ENCODE measurements at regions not wholly inside any gene's neighbourhood (a gene's known extent, or its start where the extent isn't known, plus 50 kb on each side); places are given as distances from the start of the nearest gene placed in this dataset.

DNA sequence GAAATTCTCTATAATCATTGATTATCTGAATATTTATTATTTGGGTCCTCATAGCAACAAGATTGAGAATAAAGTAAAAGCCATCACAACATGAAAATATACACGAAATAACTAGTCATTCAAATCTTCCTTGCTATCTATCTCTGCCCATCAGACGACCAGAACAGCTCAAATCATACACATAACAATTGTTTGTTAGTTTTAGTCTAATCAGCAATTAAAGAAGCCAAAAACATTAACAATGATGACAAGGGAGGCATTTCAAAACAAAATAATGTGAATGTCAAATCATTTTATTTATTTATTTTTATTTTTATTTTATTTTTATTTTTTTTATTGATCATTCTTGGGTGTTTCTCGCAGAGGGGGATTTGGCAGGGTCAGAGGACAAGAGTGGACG, 106.0 kb upstream of the BNC2 start:
- H3K36me3 ChIP-seq (ENCODE audit: low read depth): no peaks in the 10 kb centered on the region
- intact Hi-C loops (cut with DNase I, micrococcal nuclease): no loop called here
- no peaks in the 10 kb centered on the region for H3K4me1 ChIP-seq (ENCODE audit: low read depth)
- ATAC-seq (no peak), DNase-seq (no peak)
- TF ChIP-seq, protein P1, sequence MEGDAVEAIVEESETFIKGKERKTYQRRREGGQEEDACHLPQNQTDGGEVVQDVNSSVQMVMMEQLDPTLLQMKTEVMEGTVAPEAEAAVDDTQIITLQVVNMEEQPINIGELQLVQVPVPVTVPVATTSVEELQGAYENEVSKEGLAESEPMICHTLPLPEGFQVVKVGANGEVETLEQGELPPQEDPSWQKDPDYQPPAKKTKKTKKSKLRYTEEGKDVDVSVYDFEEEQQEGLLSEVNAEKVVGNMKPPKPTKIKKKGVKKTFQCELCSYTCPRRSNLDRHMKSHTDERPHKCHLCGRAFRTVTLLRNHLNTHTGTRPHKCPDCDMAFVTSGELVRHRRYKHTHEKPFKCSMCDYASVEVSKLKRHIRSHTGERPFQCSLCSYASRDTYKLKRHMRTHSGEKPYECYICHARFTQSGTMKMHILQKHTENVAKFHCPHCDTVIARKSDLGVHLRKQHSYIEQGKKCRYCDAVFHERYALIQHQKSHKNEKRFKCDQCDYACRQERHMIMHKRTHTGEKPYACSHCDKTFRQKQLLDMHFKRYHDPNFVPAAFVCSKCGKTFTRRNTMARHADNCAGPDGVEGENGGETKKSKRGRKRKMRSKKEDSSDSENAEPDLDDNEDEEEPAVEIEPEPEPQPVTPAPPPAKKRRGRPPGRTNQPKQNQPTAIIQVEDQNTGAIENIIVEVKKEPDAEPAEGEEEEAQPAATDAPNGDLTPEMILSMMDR (IDR thresholded peaks at IDR 0.05): no peak
- H3K9me3 ChIP-seq: no peaks in the 10 kb centered on the region
- H3K4me3 ChIP-seq: no peak overlapping the region

DNA sequence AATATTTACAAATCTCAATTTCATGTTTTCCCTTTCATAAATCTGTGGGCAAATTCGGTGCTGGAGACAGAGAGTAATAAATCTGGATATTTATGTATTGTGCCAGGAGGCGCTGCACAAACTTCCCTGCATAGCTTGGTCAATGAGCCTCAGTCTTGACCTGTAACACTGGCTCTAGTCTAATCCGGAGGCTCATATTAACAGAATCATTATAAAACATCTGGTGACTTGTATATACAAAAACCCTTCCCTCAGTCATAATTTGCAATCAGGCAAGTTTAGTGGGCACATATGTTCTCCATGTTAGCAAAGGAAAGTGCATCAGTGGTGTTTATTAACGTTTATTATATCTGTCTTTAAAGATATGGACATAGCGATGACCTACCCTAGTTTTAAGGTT, 104.0 kb upstream of the BNC2 start:
- TF ChIP-seq, protein P1 (IDR thresholded peaks at IDR 0.05): no peak
- intact Hi-C loops (cut with DNase I, micrococcal nuclease): no loop called here
- Histone ChIP-seq H3K9me3 (no peaks in the 10 kb centered on the region), H3K4me1 (ENCODE audit: low read depth) (no peaks in the 10 kb centered on the region), H3K36me3 (ENCODE audit: low read depth) (no peaks in the 10 kb centered on the region), H3K4me3 (no peak overlapping the region)
- no peak for ATAC-seq
- no peak for DNase-seq

DNA sequence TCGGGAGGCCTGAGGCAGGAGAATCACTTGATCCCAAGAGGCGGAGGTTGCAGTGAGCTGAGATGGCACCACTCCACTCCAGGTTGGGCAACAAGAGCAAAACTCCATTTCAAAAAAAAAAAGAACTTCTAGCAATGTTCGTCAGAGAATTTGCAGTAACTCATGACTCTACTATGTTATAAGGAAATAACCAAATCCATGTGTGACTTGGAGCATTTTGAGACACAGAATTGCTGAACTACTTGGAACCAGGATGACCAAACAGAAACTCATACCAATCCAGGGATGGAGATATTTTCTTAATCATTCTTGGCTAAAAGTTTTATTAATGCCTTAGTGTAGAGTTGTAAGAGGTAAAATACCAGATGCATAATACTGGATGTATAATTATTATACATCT, 99.9 kb upstream of the BNC2 start:
- Histone ChIP-seq H3K4me3 (no peak overlapping the region), H3K36me3 (ENCODE audit: low read depth) (no peaks in the 10 kb centered on the region), H3K4me1 (ENCODE audit: low read depth) (no peaks in the 10 kb centered on the region), H3K9me3 (no peaks in the 10 kb centered on the region)
- intact Hi-C loops (cut with DNase I, micrococcal nuclease): no loop called here
- DNase-seq (no peak), ATAC-seq (no peak)
- TF ChIP-seq, protein P1 (IDR thresholded peaks at IDR 0.05): no peak

DNA sequence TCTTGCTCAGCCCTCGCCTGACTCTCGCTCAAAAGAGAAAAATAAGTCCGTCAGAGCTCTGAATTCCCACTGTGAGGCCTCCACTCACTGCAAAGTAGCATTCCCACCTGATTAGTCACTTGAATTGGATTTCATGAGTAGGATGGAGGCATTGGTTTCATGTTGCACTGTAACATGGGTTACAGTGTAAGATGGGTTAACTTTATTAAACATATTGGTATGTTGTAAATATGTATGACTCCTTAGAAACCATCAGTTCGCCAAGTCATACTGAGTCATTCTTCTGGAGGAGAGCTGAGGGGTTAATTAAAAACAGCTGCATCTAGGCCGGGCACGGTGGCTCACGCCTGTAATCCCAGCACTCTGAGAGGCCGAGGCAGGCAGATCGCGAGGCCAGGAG, 93.8 kb upstream of the BNC2 start:
- DNase-seq: no peak
- no peak for ATAC-seq
- intact Hi-C loops (cut with DNase I, micrococcal nuclease): no loop called here
- TF ChIP-seq, protein P1 (IDR thresholded peaks at IDR 0.05): no peak
- H3K9me3 ChIP-seq: no peaks in the 10 kb centered on the region
- no peak overlapping the region for H3K4me3 ChIP-seq
- H3K36me3 ChIP-seq (ENCODE audit: low read depth): no peaks in the 10 kb centered on the region
- H3K4me1 ChIP-seq (ENCODE audit: low read depth): no peaks in the 10 kb centered on the region

DNA sequence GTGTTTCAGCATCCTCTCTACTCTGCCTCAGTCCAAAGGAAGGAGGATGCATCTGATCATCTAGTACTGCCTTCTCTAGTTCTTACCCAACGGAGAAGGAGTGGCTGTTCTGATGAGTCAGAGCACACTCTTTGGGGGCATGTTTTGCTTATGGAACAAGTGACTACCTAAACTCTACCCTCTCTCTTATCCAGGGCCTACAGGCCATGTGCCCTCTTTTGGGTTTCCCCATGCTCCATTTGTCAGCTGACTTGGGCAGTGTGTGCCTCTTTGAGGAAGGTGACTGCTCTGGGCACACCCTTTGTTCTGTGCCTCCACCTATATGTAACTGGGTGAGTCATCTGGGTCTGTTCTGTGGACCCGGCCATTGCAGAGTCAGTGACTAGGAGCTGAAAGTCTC, 89.6 kb upstream of the BNC2 start:
- intact Hi-C loops (cut with DNase I, micrococcal nuclease): no loop called here
- Histone ChIP-seq H3K4me1 (ENCODE audit: low read depth) (no peaks in the 10 kb centered on the region), H3K9me3 (no peaks in the 10 kb centered on the region), H3K36me3 (ENCODE audit: low read depth) (no peaks in the 10 kb centered on the region), H3K4me3 (no peak overlapping the region)
- TF ChIP-seq, protein P1 (IDR thresholded peaks at IDR 0.05): no peak
- ATAC-seq (peak; percentile 62), DNase-seq (no peak)

DNA sequence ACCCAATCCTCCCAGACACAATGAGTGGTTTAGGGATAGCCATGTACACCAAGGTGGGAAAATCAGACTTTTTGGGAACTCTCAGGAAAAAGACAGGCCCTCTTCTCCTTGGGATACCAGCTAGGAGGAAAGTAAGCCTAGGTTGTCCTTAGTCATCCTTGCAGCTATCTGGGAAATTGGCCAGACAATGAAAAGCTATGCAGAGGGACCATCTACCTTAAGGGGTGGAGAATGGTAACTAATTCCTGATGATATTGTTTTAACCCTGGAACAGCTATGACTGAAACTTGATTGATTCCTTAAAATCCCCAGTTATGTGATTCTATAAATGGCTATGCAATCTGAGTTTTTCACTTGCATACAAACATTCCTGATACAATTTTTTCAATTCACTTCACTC, 88.9 kb upstream of the BNC2 start:
- ATAC-seq (no peak), DNase-seq (no peak)
- H3K4me3 ChIP-seq: no peak overlapping the region
- TF ChIP-seq, protein P1 (IDR thresholded peaks at IDR 0.05): no peak
- no peaks in the 10 kb centered on the region for H3K36me3 ChIP-seq (ENCODE audit: low read depth)
- H3K4me1 ChIP-seq (ENCODE audit: low read depth): no peaks in the 10 kb centered on the region
- no peaks in the 10 kb centered on the region for H3K9me3 ChIP-seq
- intact Hi-C loops (cut with DNase I, micrococcal nuclease): no loop called here
